ENCODE measurements at regions not wholly inside any gene's neighbourhood (a gene's known extent, or its start where the extent isn't known, plus 50 kb on each side); places are given as distances from the start of the nearest gene placed in this dataset.

- Histone ChIP-seq H3K4me3 (ENCODE audit: low read depth, low read length) (no peak overlapping the region), H3K27me3 (ENCODE audit: insufficient read depth, low read depth, severe bottlenecking) (no peaks in the 10 kb centered on the region), H3K27ac (no peak overlapping the region), H3K36me3 (no peaks in the 10 kb centered on the region), H3K9me3 (ENCODE audit: severe bottlenecking) (no peaks in the 10 kb centered on the region)
- no peak for TF ChIP-seq CTCF (IDR thresholded peaks at IDR 0.05; ENCODE audit: low read depth, low read length)
- no peak for DNase-seq
Observed at GRCh38 chr2:168320267-168320666, 72.9 kb upstream of the STK39 start.

- Histone ChIP-seq H3K9me3 (ENCODE audit: severe bottlenecking) (no peaks in the 10 kb centered on the region), H3K27me3 (ENCODE audit: insufficient read depth, low read depth, severe bottlenecking) (no peaks in the 10 kb centered on the region), H3K36me3 (no peaks in the 10 kb centered on the region), H3K4me3 (ENCODE audit: low read depth, low read length) (no peak overlapping the region), H3K27ac (no peak overlapping the region)
- no peak for TF ChIP-seq CTCF (IDR thresholded peaks at IDR 0.05; ENCODE audit: low read depth, low read length)
- no peak for DNase-seq
Observed at GRCh38 chr2:168322325-168323007, 75.1 kb upstream of the STK39 start.

- Histone ChIP-seq H3K27ac (no peak overlapping the region), H3K9me3 (ENCODE audit: severe bottlenecking) (no peaks in the 10 kb centered on the region), H3K36me3 (no peaks in the 10 kb centered on the region), H3K27me3 (ENCODE audit: insufficient read depth, low read depth, severe bottlenecking) (no peaks in the 10 kb centered on the region), H3K4me3 (ENCODE audit: low read depth, low read length) (no peak overlapping the region)
- TF ChIP-seq CTCF (IDR thresholded peaks at IDR 0.05; ENCODE audit: low read depth, low read length), result no peak
- DNase-seq, result no peak
Observed at GRCh38 chr2:168323529-168324021, 76.2 kb upstream of the STK39 start.

GRCh38 chr2:168326572-168326971, 79.2 kb upstream of the STK39 start:
- H3K27ac ChIP-seq, result no peak overlapping the region
- H3K36me3 ChIP-seq, result no peaks in the 10 kb centered on the region
- H3K4me3 ChIP-seq (ENCODE audit: low read depth, low read length), result no peak overlapping the region
- DNase-seq, result no peak
- H3K27me3 ChIP-seq (ENCODE audit: insufficient read depth, low read depth, severe bottlenecking), result no peaks in the 10 kb centered on the region
- no peaks in the 10 kb centered on the region for H3K9me3 ChIP-seq (ENCODE audit: severe bottlenecking)
- TF ChIP-seq CTCF (IDR thresholded peaks at IDR 0.05; ENCODE audit: low read depth, low read length), result no peak

- H3K27me3 ChIP-seq (ENCODE audit: insufficient read depth, low read depth, severe bottlenecking), result no peaks in the 10 kb centered on the region
- no peaks in the 10 kb centered on the region for H3K36me3 ChIP-seq
- no peak for DNase-seq
Observed at GRCh38 chr2:168327328-168327727, 79.9 kb upstream of the STK39 start.

More at GRCh38 chr2:168327328-168327727, 79.9 kb upstream of the STK39 start:
- Histone ChIP-seq H3K9me3 (ENCODE audit: severe bottlenecking) (no peaks in the 10 kb centered on the region), H3K27ac (no peak overlapping the region), H3K4me3 (ENCODE audit: low read depth, low read length) (no peak overlapping the region)
- TF ChIP-seq CTCF (IDR thresholded peaks at IDR 0.05; ENCODE audit: low read depth, low read length), result no peak

Measured in WERI-Rb-1 (cell line).